Spinal cord (tissue), 9 donors: ENCODE measurements at regions not wholly inside any gene's neighbourhood (a gene's known extent, or its start where the extent isn't known, plus 50 kb on each side); places are given as distances from the start of the nearest gene placed in this dataset.

Experiments used
- DNase-seq, 6 donors: peaks; one replicate each; pipeline versions ENCODE4 v3.0.0 to v3.0.0-alpha.2; 2013 to 2015; ENCODE audit warnings: low spot score in 6 of 6, low read depth in 4 of 6
- H3K27ac ChIP-seq: one replicate; pipeline ENCODE4 v1.5.1; 2013; ENCODE audit warnings: low read depth, low read length, control low read depth
- H3K27me3 ChIP-seq: one replicate; pipeline ENCODE4 v1.6.1; 2013; ENCODE audit warnings: low read length; ENCODE audit not compliant: control insufficient read depth, insufficient read depth
- H3K36me3 ChIP-seq: one replicate; pipeline ENCODE4 v1.6.1; 2013; ENCODE audit warnings: low read length; ENCODE audit not compliant: control insufficient read depth, insufficient read depth
- H3K4me1 ChIP-seq: one replicate; pipeline ENCODE4 v1.6.1; 2013; ENCODE audit warnings: low read length; ENCODE audit not compliant: control insufficient read depth, insufficient read depth
- H3K4me3 ChIP-seq: one replicate; pipeline ENCODE4 v1.5.1; 2013; ENCODE audit warnings: low read depth, low read length, control low read depth
- H3K9me3 ChIP-seq: one replicate; pipeline ENCODE4 v1.6.1; 2013; ENCODE audit warnings: low read length; ENCODE audit not compliant: control insufficient read depth, insufficient read depth
- WGBS: methylation state at CpG from one replicate; pipeline ENCODE4 v1.1.5; 2013; ENCODE audit warnings: missing lambda C conversion rate; ENCODE audit not compliant: insufficient coverage; 5-methylcytosine and 5-hydroxymethylcytosine counted together
- donor health status: healthy.

DNA sequence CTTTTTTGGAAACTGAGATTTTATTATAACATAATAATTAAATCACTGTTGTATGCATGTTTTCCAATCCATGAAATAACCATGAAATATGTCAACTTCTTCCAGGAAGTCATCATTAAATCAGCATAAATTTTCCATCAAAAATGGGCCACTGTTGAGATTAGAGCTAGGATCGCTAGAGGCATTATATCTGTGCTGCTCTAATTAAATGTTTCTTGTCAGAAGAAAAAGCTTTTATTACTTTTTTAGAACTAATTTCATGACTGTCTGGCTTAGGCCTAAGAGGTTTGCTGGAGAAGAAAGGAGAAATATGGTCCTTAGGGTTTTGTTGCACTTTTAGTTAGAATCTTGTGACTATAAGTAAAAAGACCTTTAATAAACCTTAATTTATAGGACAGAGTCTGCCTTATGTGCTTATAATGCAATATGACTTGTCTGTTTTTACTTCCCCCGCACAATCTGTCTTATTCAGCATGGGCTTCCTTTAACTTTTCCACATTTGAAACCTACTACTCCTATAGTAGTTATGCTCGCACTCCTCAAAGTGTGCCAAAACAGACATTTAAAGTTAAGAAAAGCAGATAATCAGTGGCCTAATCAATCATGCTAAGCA lies 363.4 kb upstream of the GCFC2 start:
- no peaks in the 10 kb centered on the region for H3K4me1 ChIP-seq
- H3K27ac ChIP-seq: no peak overlapping the region
- H3K27me3 ChIP-seq: no peaks in the 10 kb centered on the region
- no peak for DNase-seq
- H3K9me3 ChIP-seq: peaks cover 3% of the 10 kb centered on the region
- no peak overlapping the region for H3K4me3 ChIP-seq
- 100% methylated on average over 1 of the region's 3 CpGs for WGBS
- no peaks in the 10 kb centered on the region for H3K36me3 ChIP-seq

DNA sequence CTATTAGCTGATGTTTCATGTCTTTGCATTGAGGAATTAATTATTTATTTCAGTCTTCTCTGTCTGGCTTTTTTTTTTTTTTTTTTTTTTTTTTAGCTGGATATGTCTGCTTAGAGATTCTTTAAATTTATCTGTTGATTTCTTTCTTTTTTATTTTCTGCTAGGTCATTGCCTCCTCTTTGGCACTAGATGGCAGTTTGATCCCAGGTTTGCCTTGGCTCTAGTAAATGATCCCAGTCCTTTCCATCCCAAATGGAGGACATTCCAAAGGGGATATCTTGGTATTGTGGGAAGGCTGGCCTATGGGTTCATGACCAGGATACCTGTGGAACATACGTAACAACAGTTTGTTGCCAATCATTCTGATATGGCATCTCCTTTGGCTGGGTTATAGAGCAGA lies 339.5 kb upstream of the GCFC2 start:
- DNase-seq: no peak
- no CpG with 5 or more reads among the region's 1 CpG for WGBS
- Histone ChIP-seq H3K4me1 (no peaks in the 10 kb centered on the region), H3K9me3 (peaks cover 6% of the 10 kb centered on the region), H3K27me3 (no peaks in the 10 kb centered on the region), H3K4me3 (no peak overlapping the region), H3K36me3 (no peaks in the 10 kb centered on the region), H3K27ac (no peak overlapping the region)

DNA sequence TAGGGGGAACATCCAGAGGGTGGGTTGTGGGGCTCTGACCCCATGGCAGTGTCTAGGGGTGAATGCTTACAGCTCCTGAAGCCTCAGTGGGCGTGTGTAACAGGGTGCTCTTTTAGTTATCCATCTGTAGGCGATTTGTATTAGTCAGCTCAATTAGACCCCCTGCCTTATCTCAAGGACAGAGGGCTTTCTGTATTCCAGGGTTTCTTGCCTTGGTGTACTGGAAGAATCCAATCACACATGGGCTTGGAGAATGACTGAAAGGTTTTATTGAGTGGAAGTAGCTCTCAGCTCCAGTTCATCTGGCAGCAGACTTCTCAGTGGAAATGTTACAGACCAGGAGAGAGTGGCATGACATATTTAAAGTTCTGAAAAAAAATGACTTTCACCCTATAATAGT lies 334.0 kb upstream of the GCFC2 start:
- Histone ChIP-seq H3K4me3 (no peak overlapping the region), H3K9me3 (peaks cover 5% of the 10 kb centered on the region), H3K4me1 (no peaks in the 10 kb centered on the region), H3K36me3 (no peaks in the 10 kb centered on the region), H3K27ac (no peak overlapping the region), H3K27me3 (no peaks in the 10 kb centered on the region)
- no CpG with 5 or more reads among the region's 2 CpGs for WGBS
- peak in 2 of 6 donors; percentile 7 to 18 for DNase-seq

DNA sequence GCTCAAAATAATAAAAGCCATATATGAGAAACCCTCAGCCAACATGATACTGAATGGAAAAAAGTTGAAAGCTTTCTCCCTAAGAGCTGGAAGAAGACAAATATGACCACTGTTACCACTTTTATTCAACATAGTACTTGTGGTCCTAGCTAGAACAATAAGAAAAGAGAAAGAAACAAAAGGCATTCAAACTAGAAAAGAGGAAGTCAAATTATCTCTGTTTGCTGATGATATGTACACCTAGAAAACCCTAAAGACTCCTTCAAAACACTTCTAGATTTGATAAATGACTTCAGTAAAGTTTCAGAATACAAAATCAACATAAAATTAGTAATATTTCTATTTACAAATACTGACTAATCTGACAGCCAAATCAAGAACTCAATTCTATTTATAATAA lies 328.8 kb upstream of the GCFC2 start:
- Histone ChIP-seq H3K4me3 (no peak overlapping the region), H3K36me3 (no peaks in the 10 kb centered on the region), H3K4me1 (no peaks in the 10 kb centered on the region), H3K9me3 (no peaks in the 10 kb centered on the region), H3K27me3 (no peaks in the 10 kb centered on the region), H3K27ac (no peak overlapping the region)
- DNase-seq: no peak

DNA sequence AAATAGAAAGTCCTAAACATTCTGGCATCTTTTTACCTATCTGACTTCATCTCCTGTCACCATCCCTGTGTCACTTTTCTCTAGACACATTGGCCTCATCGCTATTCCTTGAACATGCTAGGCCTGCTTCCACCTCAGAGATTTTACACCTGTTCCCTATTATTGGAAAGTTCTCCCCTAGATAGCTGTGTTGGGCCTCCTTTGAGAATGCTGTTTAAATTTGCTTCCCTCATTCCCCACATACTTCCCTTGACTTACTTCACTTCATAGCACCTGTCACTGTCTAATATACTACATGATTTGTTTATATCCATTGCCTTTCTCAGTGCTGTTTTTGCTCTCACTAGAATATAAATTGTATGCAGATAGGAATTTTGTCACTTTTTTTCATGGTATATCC lies 317.0 kb upstream of the GCFC2 start:
- Histone ChIP-seq H3K27me3 (no peaks in the 10 kb centered on the region), H3K4me1 (no peaks in the 10 kb centered on the region), H3K36me3 (no peaks in the 10 kb centered on the region), H3K4me3 (no peak overlapping the region), H3K27ac (no peak overlapping the region), H3K9me3 (peaks cover 4% of the 10 kb centered on the region)
- WGBS: 100% methylated on average over 1 of the region's 1 CpG
- DNase-seq: no peak

DNA sequence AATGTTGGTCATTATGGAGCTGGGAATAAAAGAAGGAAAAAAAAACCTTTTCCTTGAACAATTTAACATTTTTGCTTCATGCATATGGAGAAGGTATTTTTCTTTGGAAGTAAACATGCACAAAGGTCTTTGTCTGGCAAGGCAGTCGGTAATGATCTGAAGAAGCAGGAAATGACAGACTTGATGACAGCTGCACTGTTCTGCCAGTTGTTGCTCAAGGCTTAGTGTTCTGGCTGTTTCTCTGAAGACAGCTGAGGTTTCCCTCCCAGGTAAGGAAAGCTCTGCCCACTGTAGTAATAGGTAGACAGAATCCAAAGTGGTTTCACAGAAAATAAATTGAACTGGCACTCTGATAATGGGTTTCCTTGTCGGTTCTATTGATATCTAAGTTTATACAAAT lies 308.4 kb upstream of the GCFC2 start:
- WGBS: 70% methylated on average over 1 of the region's 2 CpGs
- Histone ChIP-seq H3K27me3 (no peaks in the 10 kb centered on the region), H3K4me3 (no peak overlapping the region), H3K36me3 (no peaks in the 10 kb centered on the region), H3K9me3 (no peaks in the 10 kb centered on the region), H3K4me1 (no peaks in the 10 kb centered on the region), H3K27ac (no peak overlapping the region)
- peak in 1 of 6 donors; percentile 21 for DNase-seq

DNA sequence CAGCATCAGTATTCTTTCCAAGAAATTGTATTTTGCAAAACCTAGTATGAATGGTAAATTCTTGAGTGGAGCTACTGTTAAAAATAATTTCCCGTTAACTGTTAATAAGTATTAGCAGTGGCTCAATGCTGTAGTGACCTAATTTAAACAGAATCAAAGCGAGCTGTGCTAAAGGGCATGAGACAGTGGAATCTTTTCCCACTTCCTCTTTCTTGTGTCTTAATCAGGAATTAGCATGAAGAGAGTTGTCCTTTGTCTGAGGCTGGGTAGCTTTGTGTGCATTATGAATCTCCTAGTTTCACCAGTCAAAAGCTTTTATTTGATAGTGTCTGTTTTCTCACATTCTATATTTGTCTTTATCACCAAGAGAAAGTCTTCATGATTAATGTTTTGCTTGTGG lies 298.8 kb upstream of the GCFC2 start:
- DNase-seq: peak in 2 of 6 donors; percentile 25 to 37
- Histone ChIP-seq H3K27me3 (no peaks in the 10 kb centered on the region), H3K36me3 (no peaks in the 10 kb centered on the region), H3K9me3 (no peaks in the 10 kb centered on the region), H3K4me3 (no peak overlapping the region), H3K4me1 (no peaks in the 10 kb centered on the region), H3K27ac (no peak overlapping the region)
- no CpG with 5 or more reads among the region's 2 CpGs for WGBS

DNA sequence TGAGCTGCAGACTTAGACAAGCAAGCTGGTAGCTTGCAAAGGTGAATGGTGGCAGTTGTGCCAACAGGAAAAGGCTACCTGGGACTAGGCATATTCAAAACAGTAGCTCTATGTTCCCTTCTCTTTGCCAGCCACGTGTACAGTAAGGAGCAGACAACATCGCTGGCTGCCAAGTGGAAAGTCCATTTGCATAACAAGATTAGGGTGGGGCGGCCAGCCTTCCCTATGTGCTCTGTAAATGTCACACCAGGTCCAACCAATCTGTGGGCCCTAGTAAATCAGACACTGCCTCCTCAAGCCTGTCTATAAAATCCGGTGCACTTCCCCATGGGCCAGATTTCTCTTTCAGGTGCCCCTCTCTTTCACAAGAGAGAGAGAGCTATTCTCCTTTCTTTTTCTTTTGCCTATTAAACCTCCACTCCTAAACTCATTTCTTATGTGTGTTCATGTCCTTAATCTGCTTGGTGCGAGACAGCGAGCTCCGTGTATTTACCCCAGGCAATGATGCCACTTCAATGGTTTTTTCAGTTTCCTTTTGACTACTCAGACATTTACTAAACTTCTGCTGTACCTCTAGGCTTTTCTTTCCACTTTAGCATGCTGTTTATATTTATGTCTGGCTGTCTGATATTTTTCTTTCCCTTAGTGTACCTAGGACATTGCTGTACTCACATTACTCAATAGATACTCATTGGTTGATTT lies 297.4 kb upstream of the GCFC2 start:
- peak in 2 of 6 donors; percentile 31 to 47 for DNase-seq
- no peaks in the 10 kb centered on the region for H3K4me1 ChIP-seq
- no peaks in the 10 kb centered on the region for H3K9me3 ChIP-seq
- no peak overlapping the region for H3K27ac ChIP-seq
- H3K27me3 ChIP-seq: no peaks in the 10 kb centered on the region
- no peak overlapping the region for H3K4me3 ChIP-seq
- H3K36me3 ChIP-seq: no peaks in the 10 kb centered on the region
- 40% methylated on average over 3 of the region's 7 CpGs for WGBS

DNA sequence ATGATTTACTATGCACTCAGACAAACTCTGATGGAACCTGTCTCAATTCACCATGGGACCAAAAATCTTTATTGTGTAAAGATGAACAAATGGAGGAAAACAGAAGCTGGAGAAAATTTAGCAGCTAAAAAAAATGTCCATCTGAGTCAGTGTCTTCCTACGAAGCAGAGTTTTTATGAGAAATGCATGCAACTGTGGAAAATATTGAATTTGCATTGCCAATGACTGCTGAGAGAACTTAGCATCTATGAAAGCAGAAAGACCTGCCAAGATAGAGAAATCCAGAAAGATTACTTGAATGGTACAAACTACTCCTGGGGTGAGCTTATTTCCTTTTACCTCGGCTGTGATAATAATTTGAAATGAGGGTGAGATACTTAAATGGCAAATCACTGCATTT lies 289.7 kb upstream of the GCFC2 start:
- Histone ChIP-seq H3K36me3 (no peaks in the 10 kb centered on the region), H3K4me3 (no peak overlapping the region), H3K27me3 (no peaks in the 10 kb centered on the region), H3K4me1 (no peaks in the 10 kb centered on the region), H3K27ac (no peak overlapping the region), H3K9me3 (no peaks in the 10 kb centered on the region)
- DNase-seq: peak in 1 of 6 donors; percentile 20
- 100% methylated on average over 1 of the region's 2 CpGs for WGBS

DNA sequence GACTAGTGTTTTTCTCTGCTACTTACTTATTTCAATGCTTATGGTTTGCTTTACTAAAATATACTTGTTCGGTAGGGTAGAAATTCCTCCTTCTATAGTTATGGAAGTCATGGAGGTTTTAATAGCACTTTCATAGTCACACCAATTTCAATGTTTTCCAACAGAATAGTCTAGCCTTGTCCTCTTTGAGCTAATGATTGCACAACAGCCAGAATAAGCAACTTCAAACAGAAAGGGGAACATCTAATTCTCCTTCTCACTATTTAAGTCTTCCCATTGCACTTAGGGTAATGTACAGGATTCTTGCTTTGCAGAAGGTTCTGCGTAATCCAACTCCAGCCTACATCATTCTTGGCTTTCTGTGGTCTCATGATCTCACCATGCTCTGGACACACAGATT lies 287.7 kb upstream of the GCFC2 start:
- no peaks in the 10 kb centered on the region for H3K27me3 ChIP-seq
- no peaks in the 10 kb centered on the region for H3K9me3 ChIP-seq
- no peak overlapping the region for H3K4me3 ChIP-seq
- H3K27ac ChIP-seq: no peak overlapping the region
- 100% methylated on average over 1 of the region's 2 CpGs for WGBS
- H3K36me3 ChIP-seq: no peaks in the 10 kb centered on the region
- no peak for DNase-seq
- H3K4me1 ChIP-seq: no peaks in the 10 kb centered on the region
